Keratinocyte (primary cell): ENCODE measurements at regions not wholly inside any gene's neighbourhood (a gene's known extent, or its start where the extent isn't known, plus 50 kb on each side); places are given as distances from the start of the nearest gene placed in this dataset.

Source experiments
- DNase-seq: peaks from one replicate; pipeline ENCODE4 v3.0.0-alpha.2; 2011; ENCODE audit warnings: low read depth, missing footprints, low spot score
- FAIRE-seq: peaks from 2 replicates; lab custom pipeline; 2011; peaks lifted over from hg19 to GRCh38; lab: Jason Lieb, UNC
- H2AFZ ChIP-seq: 2 replicates; pipeline ENCODE4 v1.6.0; 2012; ENCODE audit warnings: low read length, control low read depth, inconsistent platforms; ENCODE audit not compliant: control insufficient read depth
- H3K27ac ChIP-seq: 2 replicates; pipeline ENCODE4 v1.5.1; 2011; ENCODE audit warnings: low read length; ENCODE audit not compliant: control insufficient read depth, insufficient read depth
- H3K27me3 ChIP-seq: 3 replicates; pipeline ENCODE4 v1.6.0; 2011; ENCODE audit warnings: low read length; ENCODE audit not compliant: control insufficient read depth, insufficient read depth; ENCODE audit errors: extremely low read depth
- H3K36me3 ChIP-seq, 2 experiments: 2 replicates in 1 of 2; 3 replicates in 1 of 2; pipeline ENCODE4 v1.5.1; 2011; ENCODE audit warnings: low read length in 2 of 2, mild to moderate bottlenecking in 1 of 2; ENCODE audit not compliant: control insufficient read depth in 2 of 2, insufficient read depth in 2 of 2; ENCODE audit errors: extremely low read depth in 1 of 2
- H3K4me1 ChIP-seq: 3 replicates; pipeline ENCODE4 v1.5.1; 2011; ENCODE audit warnings: low read length; ENCODE audit not compliant: control insufficient read depth, insufficient read depth; ENCODE audit errors: extremely low read depth
- H3K4me2 ChIP-seq: 3 replicates; pipeline ENCODE4 v1.6.0; 2011; ENCODE audit warnings: low read depth, low read length; ENCODE audit not compliant: control insufficient read depth, insufficient read depth; ENCODE audit errors: extremely low read depth
- H3K4me3 ChIP-seq, 3 experiments: fragments of 200-600 bp in 1 of 3; sonication (generic) in 1 of 3; 2 replicates in 2 of 3; 3 replicates in 1 of 3; pipeline ENCODE4 v1.5.1; 2011 to 2016; ENCODE audit warnings: low read length in 3 of 3, mild to moderate bottlenecking in 3 of 3, control low read depth in 2 of 3, inconsistent platforms in 1 of 3, low read depth in 1 of 3, mixed read lengths in 1 of 3, mixed run types in 1 of 3, moderate library complexity in 1 of 3; ENCODE audit not compliant: control insufficient read depth in 2 of 3, insufficient read depth in 2 of 3; ENCODE audit errors: extremely low read depth in 1 of 3
- H3K79me2 ChIP-seq: 2 replicates; pipeline ENCODE4 v1.6.0; 2012; ENCODE audit warnings: low read length; ENCODE audit not compliant: control insufficient read depth, insufficient read depth
- H3K9ac ChIP-seq: 3 replicates; pipeline ENCODE4 v1.6.0; 2011; ENCODE audit warnings: low read length; ENCODE audit not compliant: control insufficient read depth, insufficient read depth; ENCODE audit errors: extremely low read depth
- H3K9me1 ChIP-seq: 3 replicates; pipeline ENCODE4 v1.6.0; 2011; ENCODE audit warnings: low read length; ENCODE audit not compliant: control insufficient read depth, insufficient read depth; ENCODE audit errors: extremely low read depth
- H3K9me3 ChIP-seq: 2 replicates; pipeline ENCODE4 v1.5.1; 2012; ENCODE audit warnings: low read depth, low read length; ENCODE audit not compliant: control insufficient read depth
- H4K20me1 ChIP-seq: 3 replicates; pipeline ENCODE4 v1.6.0; 2011; ENCODE audit warnings: low read length; ENCODE audit not compliant: control insufficient read depth, insufficient read depth; ENCODE audit errors: extremely low read depth
- EZH2 ChIP-seq: IDR thresholded peaks from one replicate; pipeline ENCODE4 v1.6.1; 2012; ENCODE audit warnings: inconsistent platforms, mild to moderate bottlenecking, low read length, moderate library complexity
- dilution Hi-C: fragments of 300-500 bp; cut with MboI; formaldehyde crosslinking; loops from one replicate; pipeline ENCODE4 v1.7.0; 2020; ENCODE audit warnings: low sequenced_read_pairs; ENCODE audit not compliant: extremely low pct_ligation_motif_present
- TF ChIP-seq, protein P1 (sequence below), 3 experiments: IDR thresholded peaks in 1 of 3; conservative IDR thresholded peaks in 1 of 3; optimal IDR thresholded peaks in 1 of 3; 2 replicates in 2 of 3; 3 replicates in 1 of 3; pipeline versions ENCODE3 to v1.5.1; 2011; ENCODE audit warnings: low read length in 3 of 3, mild to moderate bottlenecking in 3 of 3, moderate library complexity in 2 of 3, control low read depth in 1 of 3, inconsistent platforms in 1 of 3; ENCODE audit not compliant: insufficient read depth in 2 of 3; ENCODE audit errors: extremely low read depth in 1 of 3

DNA sequence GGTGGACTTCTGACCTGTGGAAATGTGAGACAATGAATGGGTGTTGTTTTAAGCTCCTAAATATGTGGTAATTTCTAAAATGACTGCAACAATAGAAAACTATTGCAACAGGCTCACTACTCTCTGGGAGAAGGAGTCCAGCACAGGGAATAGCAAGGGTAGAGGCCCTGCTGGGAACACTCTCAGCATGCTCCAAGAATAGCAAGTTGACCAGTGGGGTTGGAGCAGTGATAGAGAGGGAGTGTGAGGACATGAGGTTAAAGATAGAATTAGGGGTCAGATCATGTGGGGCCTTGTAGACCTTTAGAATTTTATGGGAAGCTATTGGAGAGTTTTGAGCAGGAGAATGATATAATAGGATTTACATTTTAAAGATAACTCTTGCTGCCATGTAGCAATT lies 346.7 kb upstream of the CCDC196 start:
- no peaks in the 10 kb centered on the region for H3K9me1 ChIP-seq
- H3K9ac ChIP-seq = no peak overlapping the region
- H4K20me1 ChIP-seq = no peaks in the 10 kb centered on the region
- DNase-seq (no peak), FAIRE-seq (no peak)
- H3K27ac ChIP-seq = no peak overlapping the region
- H3K79me2 ChIP-seq = no peaks in the 10 kb centered on the region
- H3K4me1 ChIP-seq = no peaks in the 10 kb centered on the region
- no peak for TF ChIP-seq EZH2
- TF ChIP-seq, protein P1, sequence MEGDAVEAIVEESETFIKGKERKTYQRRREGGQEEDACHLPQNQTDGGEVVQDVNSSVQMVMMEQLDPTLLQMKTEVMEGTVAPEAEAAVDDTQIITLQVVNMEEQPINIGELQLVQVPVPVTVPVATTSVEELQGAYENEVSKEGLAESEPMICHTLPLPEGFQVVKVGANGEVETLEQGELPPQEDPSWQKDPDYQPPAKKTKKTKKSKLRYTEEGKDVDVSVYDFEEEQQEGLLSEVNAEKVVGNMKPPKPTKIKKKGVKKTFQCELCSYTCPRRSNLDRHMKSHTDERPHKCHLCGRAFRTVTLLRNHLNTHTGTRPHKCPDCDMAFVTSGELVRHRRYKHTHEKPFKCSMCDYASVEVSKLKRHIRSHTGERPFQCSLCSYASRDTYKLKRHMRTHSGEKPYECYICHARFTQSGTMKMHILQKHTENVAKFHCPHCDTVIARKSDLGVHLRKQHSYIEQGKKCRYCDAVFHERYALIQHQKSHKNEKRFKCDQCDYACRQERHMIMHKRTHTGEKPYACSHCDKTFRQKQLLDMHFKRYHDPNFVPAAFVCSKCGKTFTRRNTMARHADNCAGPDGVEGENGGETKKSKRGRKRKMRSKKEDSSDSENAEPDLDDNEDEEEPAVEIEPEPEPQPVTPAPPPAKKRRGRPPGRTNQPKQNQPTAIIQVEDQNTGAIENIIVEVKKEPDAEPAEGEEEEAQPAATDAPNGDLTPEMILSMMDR (optimal IDR thresholded peaks at IDR 0.05 in 1 of 3, IDR thresholded peaks at IDR 0.05 in 1 of 3, conservative IDR thresholded peaks at IDR 0.05 in 1 of 3; ENCODE audit: extremely low read depth in 1 of 3, insufficient read depth in 2 of 3, low read length in 3 of 3) = no peak
- no peaks in the 10 kb centered on the region for H3K9me3 ChIP-seq
- H2AFZ ChIP-seq = no peak overlapping the region
- H3K4me3 ChIP-seq = no peak overlapping the region
- dilution Hi-C loops = no loop called here
- no peak overlapping the region for H3K4me2 ChIP-seq
- H3K36me3 ChIP-seq = no peaks in the 10 kb centered on the region
- no peaks in the 10 kb centered on the region for H3K27me3 ChIP-seq

DNA sequence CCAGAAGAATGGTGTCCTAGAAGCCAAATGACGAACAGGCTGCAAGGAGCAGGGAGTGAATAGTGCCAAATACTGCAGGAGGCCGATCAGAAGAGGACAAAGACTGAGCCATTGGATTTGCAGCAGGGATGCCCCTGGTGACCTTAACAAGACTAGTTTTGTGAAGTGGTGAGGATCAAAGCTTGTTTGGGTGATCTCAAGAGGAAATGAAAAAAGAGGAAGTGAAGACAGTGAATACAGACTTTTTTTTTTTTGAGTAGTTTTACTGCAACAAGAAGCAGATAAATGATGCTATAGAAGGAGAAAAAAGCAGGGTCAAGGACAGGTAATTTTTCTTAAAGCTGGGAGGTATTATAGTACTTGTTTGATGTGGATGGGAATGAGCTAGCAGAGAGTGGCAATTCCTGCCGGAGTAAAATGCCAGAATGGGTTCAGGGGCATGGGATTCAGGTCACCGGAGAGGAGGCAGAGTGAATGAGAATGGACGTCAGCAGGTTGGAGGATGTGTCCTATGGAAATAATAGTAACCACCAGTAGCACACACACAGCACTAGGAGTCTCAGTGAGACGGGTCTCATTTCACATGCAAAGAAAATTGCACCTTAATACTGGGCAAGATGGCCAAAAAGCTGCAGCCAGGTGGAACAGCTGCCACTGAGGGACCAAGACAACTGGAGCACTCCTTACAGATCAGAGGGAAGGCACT lies 345.8 kb upstream of the CCDC196 start:
- H3K9me1 ChIP-seq = no peaks in the 10 kb centered on the region
- H3K4me1 ChIP-seq = no peaks in the 10 kb centered on the region
- no peaks in the 10 kb centered on the region for H3K9me3 ChIP-seq
- no peak overlapping the region for H2AFZ ChIP-seq
- no peaks in the 10 kb centered on the region for H4K20me1 ChIP-seq
- FAIRE-seq = no peak
- no peaks in the 10 kb centered on the region for H3K27me3 ChIP-seq
- TF ChIP-seq, protein P1 (optimal IDR thresholded peaks at IDR 0.05 in 1 of 3, IDR thresholded peaks at IDR 0.05 in 1 of 3, conservative IDR thresholded peaks at IDR 0.05 in 1 of 3; ENCODE audit: extremely low read depth in 1 of 3, insufficient read depth in 2 of 3, low read length in 3 of 3) = no peak
- no peak for TF ChIP-seq EZH2
- no peak overlapping the region for H3K4me3 ChIP-seq
- dilution Hi-C loops = no loop called here
- no peak overlapping the region for H3K27ac ChIP-seq
- H3K36me3 ChIP-seq = no peaks in the 10 kb centered on the region
- DNase-seq = no peak
- no peak overlapping the region for H3K4me2 ChIP-seq
- H3K9ac ChIP-seq = no peak overlapping the region
- no peaks in the 10 kb centered on the region for H3K79me2 ChIP-seq
